A549 (cell line): ENCODE measurements at regions not wholly inside any gene's neighbourhood (a gene's known extent, or its start where the extent isn't known, plus 50 kb on each side); places are given as distances from the start of the nearest gene placed in this dataset.

ENCODE experiments used
- ATAC-seq, 2 experiments: fragments of 200-7000 bp in 1 of 2; fragments of >200 bp in 1 of 2; cut with Nextera tagmentation in 1 of 2; cut with Tn5 transposase in 1 of 2; 3 replicates each; pipeline versions ENCODE4 v1.8.0 to v1.9.1; 2018 to 2020; ENCODE audit warnings: mild to moderate bottlenecking in 1 of 2, moderate library complexity in 1 of 2
- CTCF ChIA-PET: fragments of 300-600 bp; sonication (Branson Sonifier 250); formaldehyde crosslinking; extraction: SDS; loops from one replicate; lab custom pipeline; 2021; ENCODE audit warnings: antibody characterized with exemption, inconsistent platforms; lab: Yijun Ruan, JAX
- POLR2A ChIA-PET: fragments of 350-600 bp; formaldehyde crosslinking; extraction: SDS; loops from one replicate; lab custom pipeline; 2021; ENCODE audit warnings: antibody characterized with exemption, inconsistent platforms; lab: Yijun Ruan, JAX
- DNase-seq, 2 experiments: peaks; one replicate each; pipeline versions ENCODE4 v3.0.0 to v3.0.0-alpha.2; 2011 to 2016; ENCODE audit warnings: low read depth in 1 of 2, low spot score in 1 of 2
- FAIRE-seq: peaks from 2 replicates; lab custom pipeline; 2011; peaks lifted over from hg19 to GRCh38; lab: Jason Lieb, UNC
- H3K27ac ChIP-seq, 2 experiments: fragments of >200 bp; sonication (Bioruptor Twin); formaldehyde crosslinking; 3 replicates each; pipeline ENCODE4 v1.5.1; 2016 to 2017
- H3K4me1 ChIP-seq: fragments of >200 bp; sonication (Bioruptor Twin); formaldehyde crosslinking; 3 replicates; pipeline ENCODE4 v1.6.1; 2016
- H3K4me2 ChIP-seq: fragments of >200 bp; sonication (Bioruptor Twin); formaldehyde crosslinking; 3 replicates; pipeline ENCODE4 v1.6.1; 2016
- H3K4me3 ChIP-seq: fragments of >200 bp; sonication (Bioruptor Twin); formaldehyde crosslinking; 3 replicates; pipeline ENCODE4 v1.5.1; 2016
- H3K9me3 ChIP-seq: fragments of >200 bp; sonication (Bioruptor Twin); formaldehyde crosslinking; 3 replicates; pipeline ENCODE4 v1.6.1; 2016
- CBX2 ChIP-seq: fragments of 200-600 bp; sonication (generic); IDR thresholded peaks from 2 replicates; pipeline ENCODE4 v1.6.1; 2016; ENCODE audit warnings: low read depth, mild to moderate bottlenecking, borderline replicate concordance
- CBX8 ChIP-seq: fragments of 200-600 bp; sonication (generic); IDR thresholded peaks from 2 replicates; pipeline ENCODE4 v1.6.1; 2016
- ESRRA ChIP-seq: fragments of 150-350 bp; IDR thresholded peaks from 2 replicates; pipeline ENCODE4 v1.6.1; 2014; ENCODE audit warnings: mild to moderate bottlenecking, low read length, borderline replicate concordance
- FOSB ChIP-seq: fragments of 250-450 bp; sonication (Bioruptor Pico); IDR thresholded peaks from 2 replicates; pipeline ENCODE4 v1.5.0; 2020; ENCODE audit warnings: mild to moderate bottlenecking, moderate library complexity
- HOXA7 ChIP-seq: fragments of 250-450 bp; sonication (Bioruptor Pico); IDR thresholded peaks from 2 replicates; pipeline ENCODE4 v1.5.0; 2020; ENCODE audit warnings: mild to moderate bottlenecking, moderate library complexity
- JUNB ChIP-seq: fragments of >200 bp; sonication (Bioruptor Twin); formaldehyde crosslinking; IDR thresholded peaks from 2 replicates; pipeline ENCODE4 v1.6.1; 2016
- KDM1A ChIP-seq: fragments of 200-600 bp; sonication (generic); IDR thresholded peaks from 2 replicates; pipeline ENCODE4 v1.6.1; 2016; ENCODE audit warnings: low read depth, mild to moderate bottlenecking
- MAFK ChIP-seq: fragments of 450-650 bp; IDR thresholded peaks from 2 replicates; pipeline ENCODE4 v1.6.1; 2014; ENCODE audit not compliant: partially characterized antibody
- MYC ChIP-seq: IDR thresholded peaks from 2 replicates; pipeline ENCODE4 v1.6.1; 2012; ENCODE audit warnings: mild to moderate bottlenecking, inconsistent platforms, low read length, improper control_type of control experiment, borderline replicate concordance
- NFE2L2 ChIP-seq: fragments of 150-350 bp; conservative IDR thresholded peaks from 2 replicates; pipeline ENCODE4 v1.6.1; 2014; ENCODE audit warnings: low read length
- PHF8 ChIP-seq: fragments of 200-600 bp; sonication (generic); IDR thresholded peaks from 2 replicates; pipeline ENCODE4 v1.6.1; 2016; ENCODE audit warnings: low read depth, mild to moderate bottlenecking, antibody characterized with exemption, moderate library complexity, borderline replicate concordance
- POLR2AphosphoS2 ChIP-seq: conservative IDR thresholded peaks from 2 replicates; pipeline ENCODE4 v1.6.1; 2012; ENCODE audit warnings: low read length, improper control_type of control experiment, inconsistent platforms
- RARB ChIP-seq: fragments of 250-450 bp; sonication (Bioruptor Pico); IDR thresholded peaks from 2 replicates; pipeline ENCODE4 v1.8.0; 2021; ENCODE audit warnings: mild to moderate bottlenecking, moderate library complexity
- ZC3H11A ChIP-seq: fragments of 450-650 bp; IDR thresholded peaks from 2 replicates; pipeline ENCODE4 v1.6.1; 2014; ENCODE audit warnings: antibody characterized with exemption, mild to moderate bottlenecking
- WGBS: methylation state at CpG from one replicate; pipeline ENCODE4 v1.1.6; 2017; ENCODE audit errors: missing lambda C conversion rate; 5-methylcytosine and 5-hydroxymethylcytosine counted together
- TF ChIP-seq, protein P1 (sequence below): IDR thresholded peaks from 2 replicates; pipeline ENCODE4 v1.6.1; 2012; ENCODE audit warnings: low read depth, borderline replicate concordance
- TF ChIP-seq, protein P2 (sequence below): fragments of >200 bp; sonication (Bioruptor Twin); formaldehyde crosslinking; IDR thresholded peaks from 3 replicates; pipeline ENCODE4 v1.6.1; 2016
- TF ChIP-seq, protein P3 (sequence below): fragments of >200 bp; sonication (Bioruptor Twin); formaldehyde crosslinking; IDR thresholded peaks from 3 replicates; pipeline ENCODE4 v1.5.1; 2016
- TF ChIP-seq, protein P4 (sequence below): IDR thresholded peaks from 2 replicates; pipeline ENCODE4 v1.6.1; 2012
- TF ChIP-seq, protein P5 (sequence below): fragments of 250-450 bp; sonication (Bioruptor Pico); IDR thresholded peaks from 2 replicates; pipeline ENCODE4 v1.5.0; 2021; ENCODE audit warnings: mild to moderate bottlenecking, moderate library complexity, borderline replicate concordance

DNA sequence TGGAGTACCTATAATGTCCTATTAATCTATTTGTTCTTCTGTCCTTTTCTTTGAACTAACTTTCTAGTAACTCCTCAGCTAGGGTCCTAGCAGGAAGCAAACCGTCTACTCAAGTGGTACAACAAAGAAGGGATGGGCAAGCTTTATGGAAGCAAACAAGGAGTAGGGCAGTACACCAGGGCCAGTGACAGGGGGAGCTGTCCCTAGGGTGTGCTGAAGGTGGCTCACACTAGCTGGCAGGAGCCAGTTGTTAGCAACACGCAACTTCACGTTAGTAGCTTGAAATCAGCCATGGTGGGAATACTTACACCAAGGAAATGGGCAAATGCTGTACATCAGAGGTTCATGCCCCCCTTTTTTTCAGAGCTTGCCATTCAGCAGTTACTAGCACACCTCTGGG lies 74.0 kb upstream of the EYA2 start:
- no peak overlapping the region for H3K4me3 ChIP-seq
- CTCF ChIA-PET = interaction anchor here (0.7 kb wide), 1 partner anchor 19 kb away, joined by 3 read pairs; no protein-coding TSS in a partner anchor
- ATAC-seq (no peak), FAIRE-seq (no peak), DNase-seq (no peak)
- no peak overlapping the region for H3K4me2 ChIP-seq
- H3K4me1 ChIP-seq = peaks cover 6% of the 10 kb centered on the region
- POLR2A ChIA-PET = no interaction called here
- no peak overlapping the region; a peak in 1 of 6 replicates for H3K27ac ChIP-seq
- TF ChIP-seq, protein P1, sequence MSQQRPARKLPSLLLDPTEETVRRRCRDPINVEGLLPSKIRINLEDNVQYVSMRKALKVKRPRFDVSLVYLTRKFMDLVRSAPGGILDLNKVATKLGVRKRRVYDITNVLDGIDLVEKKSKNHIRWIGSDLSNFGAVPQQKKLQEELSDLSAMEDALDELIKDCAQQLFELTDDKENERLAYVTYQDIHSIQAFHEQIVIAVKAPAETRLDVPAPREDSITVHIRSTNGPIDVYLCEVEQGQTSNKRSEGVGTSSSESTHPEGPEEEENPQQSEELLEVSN = no peak
- TF ChIP-seq FOSB (CRISPR knock-in tag) (no peak), HOXA7 (CRISPR knock-in tag) (no peak), KDM1A (no peak), POLR2AphosphoS2 (no peak), MYC (no peak), RARB (no peak), PHF8 (no peak), ESRRA (no peak), NFE2L2 (no peak), CBX8 (no peak), MAFK (no peak)
- TF ChIP-seq, protein P2, sequence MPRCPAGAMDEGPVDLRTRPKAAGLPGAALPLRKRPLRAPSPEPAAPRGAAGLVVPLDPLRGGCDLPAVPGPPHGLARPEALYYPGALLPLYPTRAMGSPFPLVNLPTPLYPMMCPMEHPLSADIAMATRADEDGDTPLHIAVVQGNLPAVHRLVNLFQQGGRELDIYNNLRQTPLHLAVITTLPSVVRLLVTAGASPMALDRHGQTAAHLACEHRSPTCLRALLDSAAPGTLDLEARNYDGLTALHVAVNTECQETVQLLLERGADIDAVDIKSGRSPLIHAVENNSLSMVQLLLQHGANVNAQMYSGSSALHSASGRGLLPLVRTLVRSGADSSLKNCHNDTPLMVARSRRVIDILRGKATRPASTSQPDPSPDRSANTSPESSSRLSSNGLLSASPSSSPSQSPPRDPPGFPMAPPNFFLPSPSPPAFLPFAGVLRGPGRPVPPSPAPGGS = no peak
- TF ChIP-seq, protein P3, sequence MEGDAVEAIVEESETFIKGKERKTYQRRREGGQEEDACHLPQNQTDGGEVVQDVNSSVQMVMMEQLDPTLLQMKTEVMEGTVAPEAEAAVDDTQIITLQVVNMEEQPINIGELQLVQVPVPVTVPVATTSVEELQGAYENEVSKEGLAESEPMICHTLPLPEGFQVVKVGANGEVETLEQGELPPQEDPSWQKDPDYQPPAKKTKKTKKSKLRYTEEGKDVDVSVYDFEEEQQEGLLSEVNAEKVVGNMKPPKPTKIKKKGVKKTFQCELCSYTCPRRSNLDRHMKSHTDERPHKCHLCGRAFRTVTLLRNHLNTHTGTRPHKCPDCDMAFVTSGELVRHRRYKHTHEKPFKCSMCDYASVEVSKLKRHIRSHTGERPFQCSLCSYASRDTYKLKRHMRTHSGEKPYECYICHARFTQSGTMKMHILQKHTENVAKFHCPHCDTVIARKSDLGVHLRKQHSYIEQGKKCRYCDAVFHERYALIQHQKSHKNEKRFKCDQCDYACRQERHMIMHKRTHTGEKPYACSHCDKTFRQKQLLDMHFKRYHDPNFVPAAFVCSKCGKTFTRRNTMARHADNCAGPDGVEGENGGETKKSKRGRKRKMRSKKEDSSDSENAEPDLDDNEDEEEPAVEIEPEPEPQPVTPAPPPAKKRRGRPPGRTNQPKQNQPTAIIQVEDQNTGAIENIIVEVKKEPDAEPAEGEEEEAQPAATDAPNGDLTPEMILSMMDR = no peak
- TF ChIP-seq, protein P4, sequence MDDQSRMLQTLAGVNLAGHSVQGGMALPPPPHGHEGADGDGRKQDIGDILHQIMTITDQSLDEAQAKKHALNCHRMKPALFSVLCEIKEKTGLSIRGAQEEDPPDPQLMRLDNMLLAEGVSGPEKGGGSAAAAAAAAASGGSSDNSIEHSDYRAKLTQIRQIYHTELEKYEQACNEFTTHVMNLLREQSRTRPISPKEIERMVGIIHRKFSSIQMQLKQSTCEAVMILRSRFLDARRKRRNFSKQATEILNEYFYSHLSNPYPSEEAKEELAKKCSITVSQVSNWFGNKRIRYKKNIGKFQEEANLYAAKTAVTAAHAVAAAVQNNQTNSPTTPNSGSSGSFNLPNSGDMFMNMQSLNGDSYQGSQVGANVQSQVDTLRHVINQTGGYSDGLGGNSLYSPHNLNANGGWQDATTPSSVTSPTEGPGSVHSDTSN = no peak
- 0 out of 3 replicates have a peak, but pooled peaks cover 12% of the 10 kb centered on the region for H3K9me3 ChIP-seq
- WGBS = 89% methylated on average over 3 of the region's 3 CpGs

DNA sequence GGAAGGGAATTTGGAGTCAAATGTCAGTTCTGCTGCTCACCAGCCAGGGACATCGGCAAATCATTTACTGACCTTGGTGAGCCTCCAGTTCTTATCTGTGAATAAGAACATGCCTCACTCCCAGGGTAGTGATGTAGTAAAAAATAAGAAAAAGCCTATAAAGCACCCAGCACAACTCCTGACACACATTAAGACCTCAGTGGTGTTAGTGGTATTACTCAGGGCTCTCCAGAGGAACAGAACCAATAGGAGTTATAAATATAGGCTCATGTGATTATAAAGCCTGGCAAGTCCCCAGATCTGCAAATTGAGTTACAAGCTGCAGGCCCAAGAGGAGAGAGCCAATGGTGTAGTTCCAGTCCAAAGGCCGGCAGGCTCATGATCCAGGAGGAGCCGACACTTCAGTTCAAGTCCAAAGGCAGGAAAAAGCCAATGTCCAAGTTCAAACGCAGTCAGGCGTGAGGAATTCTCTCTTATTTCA lies 71.3 kb upstream of the EYA2 start:
- no peak for ATAC-seq
- CTCF ChIA-PET = no interaction called here

More for the DNA sequence above, 71.3 kb upstream of the EYA2 start:
- Histone ChIP-seq H3K27ac (no peak overlapping the region), H3K4me1 (peaks cover 4% of the 10 kb centered on the region; the same call in 1 of the 3 replicates), H3K4me3 (no peak overlapping the region), H3K9me3 (0 out of 3 replicates have a peak, but pooled peaks cover 6% of the 10 kb centered on the region), H3K4me2 (no peak overlapping the region; the same call in 2 of the 3 replicates)
- POLR2A ChIA-PET = no interaction called here
- DNase-seq (no peak), FAIRE-seq (no peak)
- TF ChIP-seq, protein P4 = no peak
- no peak for TF ChIP-seq ZC3H11A
- no peak for TF ChIP-seq CBX2
- TF ChIP-seq, protein P5, sequence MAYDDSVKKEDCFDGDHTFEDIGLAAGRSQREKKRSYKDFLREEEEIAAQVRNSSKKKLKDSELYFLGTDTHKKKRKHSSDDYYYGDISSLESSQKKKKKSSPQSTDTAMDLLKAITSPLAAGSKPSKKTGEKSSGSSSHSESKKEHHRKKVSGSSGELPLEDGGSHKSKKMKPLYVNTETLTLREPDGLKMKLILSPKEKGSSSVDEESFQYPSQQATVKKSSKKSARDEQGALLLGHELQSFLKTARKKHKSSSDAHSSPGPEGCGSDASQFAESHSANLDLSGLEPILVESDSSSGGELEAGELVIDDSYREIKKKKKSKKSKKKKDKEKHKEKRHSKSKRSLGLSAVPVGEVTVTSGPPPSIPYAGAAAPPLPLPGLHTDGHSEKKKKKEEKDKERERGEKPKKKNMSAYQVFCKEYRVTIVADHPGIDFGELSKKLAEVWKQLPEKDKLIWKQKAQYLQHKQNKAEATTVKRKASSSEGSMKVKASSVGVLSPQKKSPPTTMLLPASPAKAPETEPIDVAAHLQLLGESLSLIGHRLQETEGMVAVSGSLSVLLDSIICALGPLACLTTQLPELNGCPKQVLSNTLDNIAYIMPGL (CRISPR knock-in tag) = no peak
- no peak for TF ChIP-seq RARB
- no peak for TF ChIP-seq HOXA7 (CRISPR knock-in tag)
- no peak for TF ChIP-seq JUNB
- 83% methylated on average over 5 of the region's 5 CpGs for WGBS
